Kidney capillary endothelial cell (primary cell): ENCODE measurements at regions not wholly inside any gene's neighbourhood (a gene's known extent, or its start where the extent isn't known, plus 50 kb on each side); places are given as distances from the start of the nearest gene placed in this dataset.

Experiments
- DNase-seq: peaks from one replicate; pipeline ENCODE4 v3.0.0-alpha.2; 2018; ENCODE audit warnings: low spot score

- no peak for DNase-seq
These were observed 154.9 kb downstream of the RASSF9 start for GRCh38 chr12:85681333-85681732.

GRCh38 chr12:85683051-85683450, 153.2 kb downstream of the RASSF9 start:
- DNase-seq, result no peak

GRCh38 chr12:85688837-85689236, 147.4 kb downstream of the RASSF9 start:
- no peak for DNase-seq

GRCh38 chr12:85690146-85690545, 146.1 kb downstream of the RASSF9 start:
- no peak for DNase-seq

- DNase-seq, result no peak
These were observed 143.0 kb downstream of the RASSF9 start for GRCh38 chr12:85693093-85693665.

GRCh38 chr12:85695097-85695715, 141.0 kb downstream of the RASSF9 start:
- no peak for DNase-seq

- DNase-seq, result no peak
These were observed 139.2 kb downstream of the RASSF9 start for GRCh38 chr12:85697003-85697402.

GRCh38 chr12:85698937-85699336, 137.3 kb downstream of the RASSF9 start:
- no peak for DNase-seq

GRCh38 chr12:85708775-85709174, 127.4 kb downstream of the RASSF9 start:
- DNase-seq, result no peak

GRCh38 chr12:85711735-85712390, 124.3 kb downstream of the RASSF9 start:
- no peak for DNase-seq

GRCh38 chr12:85713373-85713772, 122.8 kb downstream of the RASSF9 start:
- no peak for DNase-seq

GRCh38 chr12:85714425-85714824, 121.8 kb downstream of the RASSF9 start:
- DNase-seq, result no peak

GRCh38 chr12:85720308-85721033, 115.7 kb downstream of the RASSF9 start:
- peak; percentile 59 for DNase-seq

- no peak for DNase-seq
These were observed 110.2 kb downstream of the RASSF9 start for GRCh38 chr12:85725991-85726390.

- DNase-seq, result no peak
These were observed 102.9 kb downstream of the RASSF9 start for GRCh38 chr12:85733221-85733840.

- DNase-seq, result no peak
These were observed 102.2 kb downstream of the RASSF9 start for GRCh38 chr12:85733984-85734383.

- DNase-seq, result no peak
These were observed 96.0 kb downstream of the RASSF9 start for GRCh38 chr12:85740186-85740585.

- no peak for DNase-seq
These were observed 95.2 kb downstream of the RASSF9 start for GRCh38 chr12:85741046-85741445.

- peak; percentile 3 for DNase-seq
These were observed 88.2 kb downstream of the RASSF9 start for GRCh38 chr12:85747941-85748495.
